HCEC 1CT (cell line): ENCODE measurements at regions not wholly inside any gene's neighbourhood (a gene's known extent, or its start where the extent isn't known, plus 50 kb on each side); places are given as distances from the start of the nearest gene placed in this dataset.
A peak's percentile ranks its signal among the peaks of the same experiment; 100 is the strongest.

Experiments
- DNase-seq: peaks from one replicate; pipeline ENCODE4 v3.0.0-alpha.2; 2017

DNA sequence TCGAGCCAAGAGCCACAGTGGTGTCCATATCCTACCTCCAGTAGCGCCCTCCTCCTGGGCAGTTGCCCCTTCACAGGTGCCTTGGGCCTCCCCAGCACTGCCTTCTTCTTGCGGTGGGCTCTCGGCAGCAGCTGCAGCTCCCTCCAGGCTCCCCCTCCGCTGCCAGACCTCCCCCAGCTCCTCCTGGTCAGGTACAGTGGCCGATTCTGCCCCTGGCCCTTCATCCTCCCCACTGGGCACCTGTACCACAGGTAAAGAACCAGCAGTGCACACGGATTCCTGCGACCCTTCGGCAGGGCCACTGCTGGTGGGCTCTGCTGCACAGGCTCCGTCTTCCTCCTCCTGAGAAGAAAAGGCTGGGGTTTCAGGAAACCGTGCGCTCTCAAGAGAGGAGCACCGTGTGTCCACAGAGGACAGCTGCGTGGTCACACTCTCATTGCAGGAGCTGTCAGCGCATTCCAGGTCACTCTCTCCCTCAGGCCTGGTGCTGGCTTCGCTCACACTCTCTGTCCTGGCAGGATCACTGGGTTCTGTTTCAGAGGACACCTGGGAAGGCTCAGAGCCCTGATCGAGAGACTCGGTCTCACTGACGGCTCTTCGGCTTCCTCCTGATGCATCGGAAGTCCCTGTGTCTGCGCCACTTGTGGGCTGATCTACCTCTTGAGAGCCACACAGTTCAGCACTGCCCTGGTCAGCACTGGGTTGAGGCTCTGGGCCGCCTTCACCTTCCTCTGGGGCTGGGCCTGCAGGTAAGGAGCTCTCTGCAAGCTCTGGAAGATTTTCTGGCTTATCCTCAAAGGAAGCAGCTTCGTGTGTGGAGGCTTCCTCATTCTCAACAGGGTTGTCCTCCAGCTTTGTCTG, 147.4 kb upstream of the STK17B start:
- DNase-seq: no peak

DNA sequence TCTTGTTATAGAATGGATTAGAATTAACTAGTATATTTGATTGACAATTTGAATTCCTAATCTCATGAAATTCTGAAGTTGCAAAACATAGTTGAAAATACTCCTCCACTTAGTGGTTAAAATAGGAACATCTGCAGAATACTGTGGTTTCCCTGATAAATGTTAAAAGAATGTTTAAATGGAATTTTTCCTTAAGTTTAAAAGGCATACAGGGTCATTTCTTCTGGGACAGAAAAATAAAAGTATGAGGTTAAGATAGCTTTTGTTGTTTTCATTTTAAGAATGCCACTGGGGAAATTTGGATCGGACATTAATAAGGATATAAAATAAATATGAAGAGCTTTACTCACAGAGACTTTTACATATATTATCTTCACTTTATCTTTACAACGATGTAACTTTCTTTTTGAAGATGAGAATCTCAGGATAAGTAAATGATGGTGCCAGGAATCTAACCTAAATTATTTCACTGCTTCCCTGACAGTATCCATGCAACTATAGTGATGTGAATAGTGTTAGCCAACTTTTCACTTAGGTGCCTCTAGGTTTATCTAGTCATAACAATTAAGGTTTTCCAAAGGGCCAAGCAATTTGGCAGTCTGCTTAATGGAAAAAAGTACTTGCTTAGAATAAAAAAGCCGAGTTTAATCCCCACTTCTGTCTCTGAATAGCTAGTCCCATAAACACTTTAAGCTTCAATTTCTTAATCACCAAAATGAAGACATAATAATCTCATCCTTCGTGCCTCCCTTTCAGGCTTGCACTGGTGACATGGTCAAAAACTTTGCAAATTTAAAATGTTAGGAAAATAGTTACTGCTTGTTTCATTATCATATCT, 151.8 kb upstream of the STK17B start:
- peak; percentile 76 for DNase-seq

GRCh38 chr2:196324211-196324610, 152.8 kb upstream of the STK17B start:
- peak; percentile 23 for DNase-seq

GRCh38 chr2:196328088-196328680, 156.8 kb upstream of the STK17B start:
- no peak for DNase-seq

DNA sequence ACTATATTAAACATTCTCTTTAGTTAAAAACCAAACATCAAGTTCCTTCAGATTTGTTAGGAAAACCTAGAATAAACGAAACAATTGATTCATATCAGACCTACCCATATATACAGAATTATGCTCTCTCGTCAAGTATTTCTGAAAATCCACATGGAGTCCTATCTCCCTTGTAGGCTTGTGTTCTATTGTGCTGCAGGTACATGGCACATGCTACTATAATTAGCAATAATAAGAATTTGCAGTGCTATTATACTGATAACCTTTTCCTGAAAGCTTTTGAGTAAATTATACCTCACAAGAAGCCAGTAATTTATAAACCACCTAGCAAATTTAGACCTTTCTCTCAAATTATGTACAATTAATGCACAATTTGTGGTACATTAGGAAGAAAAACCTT, 158.6 kb upstream of the STK17B start:
- no peak for DNase-seq

DNA sequence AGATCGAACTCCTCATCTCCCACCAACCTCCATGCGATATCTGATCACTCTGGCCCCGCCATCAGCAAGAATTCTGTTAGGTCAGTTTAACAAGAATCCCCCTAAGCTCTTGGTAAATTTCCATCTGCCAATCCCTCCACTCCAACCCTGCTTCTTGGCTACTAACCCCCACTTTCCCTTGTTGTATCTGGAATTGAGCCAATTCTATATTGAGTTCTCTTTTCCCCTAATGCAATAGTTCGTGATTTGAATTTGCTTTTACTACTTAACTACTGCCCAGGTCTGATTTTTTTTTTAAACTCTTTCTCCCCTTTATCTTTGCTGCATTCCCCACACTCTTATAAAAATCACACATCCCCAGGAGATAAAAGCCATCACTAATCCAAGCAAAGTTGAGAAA, 159.3 kb upstream of the STK17B start:
- no peak for DNase-seq

GRCh38 chr2:196331143-196331542, 159.8 kb upstream of the STK17B start:
- peak; percentile 77 for DNase-seq

- peak; percentile 23 for DNase-seq
Observed at GRCh38 chr2:196331851-196332250, 160.5 kb upstream of the STK17B start.

- DNase-seq: no peak
Observed at GRCh38 chr2:196333397-196333796, 162.0 kb upstream of the STK17B start.

- DNase-seq: no peak
Observed at GRCh38 chr2:196334710-196335109, 163.3 kb upstream of the STK17B start.

- DNase-seq: peak; percentile 76
Observed at GRCh38 chr2:196335221-196335634, 163.8 kb upstream of the STK17B start.

- DNase-seq: no peak
Observed at GRCh38 chr2:196336207-196336606, 164.8 kb upstream of the STK17B start.

DNA sequence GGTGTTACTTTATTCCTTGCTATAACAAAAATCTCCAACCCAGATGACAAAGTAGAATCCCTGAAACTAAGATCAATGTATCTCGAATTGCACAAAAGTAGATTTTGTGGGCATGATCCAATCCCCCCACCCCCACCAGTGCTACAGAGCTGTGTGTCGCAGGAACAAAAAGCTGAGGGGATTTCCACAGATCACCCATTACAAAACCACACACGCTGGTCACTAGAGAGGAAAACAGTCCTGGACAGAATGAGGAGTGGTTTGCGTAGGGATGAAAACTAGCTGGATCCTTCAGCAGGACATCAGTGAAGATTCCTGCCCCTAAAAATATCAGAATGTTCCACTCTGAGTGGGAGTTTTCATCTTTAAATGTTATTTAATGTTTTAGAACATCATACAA, 165.3 kb upstream of the STK17B start:
- no peak for DNase-seq

DNA sequence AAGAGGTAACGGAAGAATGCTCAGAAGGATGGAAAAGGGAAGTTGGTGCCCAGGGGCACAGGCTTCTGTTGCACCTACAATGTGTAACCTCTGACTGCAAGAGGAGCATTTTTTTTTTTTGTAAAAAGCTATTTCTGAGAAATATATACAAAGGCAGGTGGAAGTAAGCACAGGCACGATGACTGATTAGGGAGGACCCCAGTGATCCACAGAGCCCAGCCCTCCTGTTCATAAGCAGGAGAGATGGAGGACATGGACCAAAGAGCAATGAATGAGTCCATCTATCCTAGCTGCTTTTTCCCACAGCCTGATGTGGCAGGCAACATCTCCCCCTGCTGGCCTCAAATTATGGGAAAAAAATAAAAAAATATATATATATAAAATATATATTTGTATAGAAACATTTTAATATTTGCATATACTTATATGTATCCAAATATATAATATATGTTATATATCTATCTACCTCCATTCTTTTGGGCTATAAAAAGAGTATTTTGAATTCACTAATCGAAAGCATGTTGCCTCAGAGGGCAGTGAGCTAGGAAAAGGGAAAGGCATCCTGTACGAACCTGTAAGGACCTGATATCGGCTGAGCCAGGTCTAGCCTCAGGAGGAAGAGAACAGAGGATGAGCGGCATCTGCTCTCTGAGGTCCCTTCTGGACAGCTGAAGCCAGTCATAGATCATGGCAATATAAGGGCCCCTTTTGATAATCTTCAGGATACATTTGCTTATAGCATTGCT, 166.0 kb upstream of the STK17B start:
- DNase-seq: peak; percentile 43

GRCh38 chr2:196338440-196338839, 167.1 kb upstream of the STK17B start:
- DNase-seq: no peak

DNA sequence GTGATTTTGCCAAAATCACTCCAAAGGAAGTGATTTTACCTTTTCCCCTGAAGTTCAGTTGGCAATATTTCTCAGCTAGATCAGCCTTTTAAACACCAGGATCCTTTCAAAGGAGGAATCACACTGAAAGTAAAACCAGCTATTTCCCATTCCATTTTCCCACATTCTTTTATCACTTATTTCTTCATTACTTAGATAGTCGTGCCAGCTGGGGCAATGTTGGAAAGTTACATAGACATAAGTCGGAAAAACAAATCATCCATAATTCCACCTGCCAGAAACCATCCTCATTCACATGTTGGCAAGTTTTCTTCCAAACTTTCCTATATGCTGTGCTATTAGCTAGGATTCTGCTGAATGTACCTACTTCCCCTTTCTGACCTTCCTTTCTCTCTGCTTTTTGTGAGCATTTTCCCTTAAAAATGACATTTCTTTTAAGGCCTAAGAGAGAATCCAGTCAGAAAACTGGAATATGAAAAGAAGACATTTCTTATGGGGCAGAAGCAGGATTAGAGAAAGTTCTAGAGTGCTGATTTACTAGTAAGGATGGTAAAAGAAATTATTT, 170.0 kb upstream of the STK17B start:
- DNase-seq: no peak

DNA sequence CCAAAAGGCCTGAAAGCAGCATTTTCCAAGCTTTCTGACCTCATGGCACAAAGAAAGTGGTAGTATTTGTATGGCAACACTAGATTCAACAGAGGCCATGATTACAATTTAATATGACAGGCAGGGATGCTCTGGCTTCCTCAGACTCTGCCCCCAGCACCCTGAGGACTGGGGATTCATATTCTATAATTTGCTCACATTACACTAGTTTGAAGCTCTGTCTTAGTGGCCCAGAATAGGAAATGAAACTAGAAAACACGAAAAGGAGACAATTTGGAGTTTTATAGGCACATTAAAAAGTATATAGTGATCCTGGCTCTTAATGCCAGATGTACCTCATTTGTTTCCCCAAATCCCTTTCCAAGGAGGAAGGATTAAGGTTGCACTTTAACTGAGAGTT, 173.0 kb upstream of the STK17B start:
- no peak for DNase-seq

DNA sequence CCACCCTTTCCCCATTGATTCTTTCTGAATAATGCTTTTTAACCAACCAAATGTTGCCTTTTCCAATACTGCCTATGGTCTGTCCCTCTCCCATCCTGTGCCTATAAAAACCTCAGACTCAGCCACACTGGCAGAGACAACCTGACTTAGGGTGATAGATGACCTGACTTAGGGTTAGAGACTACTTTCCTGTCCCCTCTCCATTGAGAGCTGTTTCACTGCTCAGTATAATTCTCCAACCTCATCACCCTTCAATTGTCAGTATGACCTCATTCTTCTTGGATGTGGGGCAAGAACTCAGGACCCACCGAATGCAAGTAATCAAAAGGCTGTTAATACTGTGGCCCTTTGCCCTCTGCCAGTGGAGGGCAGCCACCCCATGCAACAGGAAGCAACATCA, 182.3 kb upstream of the STK17B start:
- DNase-seq: no peak

GRCh38 chr2:196354186-196354585, 182.8 kb upstream of the STK17B start:
- no peak for DNase-seq

DNA sequence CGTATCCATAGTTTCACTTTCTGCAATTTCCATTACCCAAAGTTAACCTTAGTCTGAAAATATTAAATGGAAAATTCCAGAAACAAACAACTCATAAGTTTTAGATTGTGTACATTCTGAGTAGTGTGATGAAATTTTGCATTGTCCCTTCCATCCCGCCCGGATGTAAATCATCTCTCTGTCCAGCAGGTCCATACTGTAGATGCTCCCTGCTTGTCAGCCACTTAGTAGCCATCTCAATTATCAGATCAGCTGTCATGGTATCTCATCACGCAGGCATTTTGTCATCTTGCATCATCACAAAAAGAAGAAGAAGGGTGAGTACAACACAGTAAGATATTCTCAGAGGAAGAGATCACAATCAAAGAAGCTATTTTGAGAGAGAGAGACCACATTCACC, 185.0 kb upstream of the STK17B start:
- DNase-seq: no peak

DNA sequence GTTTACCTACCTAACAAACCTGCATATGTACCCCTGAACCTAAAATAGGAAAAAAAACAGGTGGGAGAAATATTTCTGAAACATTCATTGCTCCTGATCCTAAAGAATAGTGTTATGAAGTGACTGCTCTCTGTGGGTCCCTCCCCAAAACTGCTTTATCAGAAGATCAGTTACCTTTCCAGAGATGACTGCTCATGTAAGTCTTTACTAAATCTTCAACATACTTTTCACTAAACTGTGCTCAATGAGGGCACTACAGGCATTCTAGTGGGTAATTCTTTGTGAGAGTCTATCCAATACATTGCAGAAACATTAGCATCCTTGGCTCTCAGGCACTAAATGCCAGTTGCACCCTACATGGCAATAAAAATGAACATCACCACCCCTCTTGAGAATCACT, 189.3 kb upstream of the STK17B start:
- no peak for DNase-seq

- no peak for DNase-seq
Observed at GRCh38 chr2:196361606-196362326, 190.4 kb upstream of the STK17B start.
